ENCODE measurements at regions not wholly inside any gene's neighbourhood (a gene's known extent, or its start where the extent isn't known, plus 50 kb on each side); places are given as distances from the start of the nearest gene placed in this dataset.

DNA sequence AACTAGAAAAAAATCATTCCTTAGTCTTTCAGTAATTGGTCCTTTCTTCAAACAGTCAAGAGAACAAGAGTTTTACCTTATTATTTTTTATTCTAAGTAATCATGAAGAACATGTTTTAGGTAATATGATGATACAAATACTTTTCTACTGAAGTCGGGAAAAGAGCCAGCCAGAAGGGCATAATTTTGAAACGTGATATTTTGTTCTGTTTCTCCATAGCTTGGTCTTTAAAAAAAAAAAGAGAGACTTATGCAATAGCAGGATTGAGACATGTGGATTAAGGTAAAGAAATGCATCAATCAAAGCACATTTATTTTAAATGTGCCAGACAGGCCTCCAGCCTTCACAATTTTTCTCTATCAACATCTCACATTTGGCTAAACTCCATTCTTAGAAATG is 1016.8 kb downstream of the CNTNAP5 start:
- DNase-seq (ENCODE audit: low read depth, low spot score), result no peak
- no peak overlapping the region for H3K27ac ChIP-seq

DNA sequence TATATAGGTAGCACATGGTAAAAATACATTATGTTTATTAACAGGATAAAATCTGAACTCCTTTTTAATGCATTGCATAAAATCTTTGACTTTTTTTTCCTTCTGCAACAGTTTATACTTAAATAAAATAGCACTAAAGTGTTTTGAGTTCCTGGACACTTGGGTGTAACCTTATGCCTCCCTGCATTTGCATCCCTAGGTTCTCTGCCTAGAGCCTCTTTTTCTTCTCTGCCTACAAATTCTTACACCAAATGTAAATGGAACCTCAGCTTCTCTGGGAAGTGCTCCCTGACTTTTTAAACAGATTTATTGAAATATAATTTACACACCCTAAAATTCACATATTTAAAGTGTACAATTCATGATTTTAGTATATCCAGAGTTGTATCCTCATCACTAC is 1017.6 kb downstream of the CNTNAP5 start:
- no peak overlapping the region for H3K27ac ChIP-seq
- no peak for DNase-seq (ENCODE audit: low read depth, low spot score)

DNA sequence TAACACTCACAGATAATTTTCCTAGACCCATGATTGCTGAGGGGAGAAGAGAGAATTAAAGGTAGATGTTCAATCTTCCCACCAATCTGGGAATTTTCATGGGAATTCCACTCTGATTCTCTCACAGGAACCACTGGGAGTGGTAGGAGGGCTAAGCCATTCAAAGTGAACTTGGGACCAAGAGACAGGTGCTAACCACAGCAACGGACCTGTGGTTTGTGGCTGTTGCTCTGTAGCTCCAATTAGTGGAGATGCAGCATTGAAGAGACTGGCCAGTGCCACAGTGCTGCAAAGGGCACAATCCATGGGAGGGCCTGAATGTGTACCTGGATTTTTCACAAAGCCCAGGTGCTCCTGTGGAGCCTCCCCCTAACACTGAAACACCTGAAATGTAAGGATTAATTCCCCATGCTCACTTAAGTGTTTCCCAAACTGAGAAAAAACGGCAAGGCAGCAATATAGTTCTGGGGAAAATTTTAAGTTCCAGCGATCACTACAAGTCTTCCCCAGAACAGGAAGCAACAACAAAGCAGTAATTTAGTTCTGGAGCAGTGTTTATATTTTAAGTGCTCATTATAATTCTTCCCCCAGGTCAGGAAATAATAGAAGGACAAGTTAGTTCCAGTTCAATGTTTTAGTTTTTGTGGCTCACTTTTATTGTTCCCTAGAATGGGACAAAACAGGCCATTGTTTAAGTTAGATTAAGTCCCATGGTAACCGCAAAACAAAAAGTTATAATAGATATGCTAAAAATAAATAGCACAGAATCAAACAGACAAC is 1045.8 kb downstream of the CNTNAP5 start:
- DNase-seq (ENCODE audit: low read depth, low spot score), result no peak
- H3K27ac ChIP-seq, result no peak overlapping the region

DNA sequence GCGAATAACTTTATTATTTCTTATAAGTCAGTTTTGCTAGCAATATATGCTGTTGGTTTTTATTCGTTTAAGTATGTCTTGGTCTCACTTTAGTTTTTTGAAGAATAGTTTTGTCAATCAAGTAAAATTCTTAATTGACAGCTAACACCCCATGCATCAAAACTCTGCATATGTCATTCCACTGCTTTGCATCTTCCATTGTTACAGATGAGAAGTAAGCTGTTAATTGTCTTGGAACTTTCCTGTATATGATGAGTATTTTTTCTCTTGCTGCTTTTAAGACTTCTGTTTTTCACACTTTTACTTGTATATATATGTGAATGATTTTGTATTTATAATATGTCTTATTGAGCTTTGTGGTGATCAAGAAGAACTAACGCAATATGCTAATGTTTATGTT is 1048.4 kb downstream of the CNTNAP5 start:
- no peak overlapping the region for H3K27ac ChIP-seq
- DNase-seq (ENCODE audit: low read depth, low spot score), result no peak

DNA sequence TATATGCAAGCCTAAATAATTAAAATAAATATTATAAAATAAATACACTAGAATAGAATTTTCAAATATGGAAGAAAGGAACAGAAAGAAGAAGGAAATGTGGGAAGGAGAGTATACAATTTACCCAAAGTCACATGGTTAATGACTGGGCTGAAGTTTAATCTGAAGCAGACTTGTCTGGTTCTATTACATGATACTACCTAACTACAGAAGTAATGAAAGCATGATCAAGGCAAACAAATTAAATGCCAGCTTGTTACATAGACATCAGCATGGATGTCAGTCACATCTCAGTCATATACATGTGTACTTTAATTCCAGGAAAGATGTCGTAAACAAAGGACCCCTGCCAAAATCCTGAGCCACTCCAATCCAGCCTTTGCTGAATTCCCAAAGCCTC is 1060.8 kb downstream of the CNTNAP5 start:
- no peak for DNase-seq (ENCODE audit: low read depth, low spot score)

DNA sequence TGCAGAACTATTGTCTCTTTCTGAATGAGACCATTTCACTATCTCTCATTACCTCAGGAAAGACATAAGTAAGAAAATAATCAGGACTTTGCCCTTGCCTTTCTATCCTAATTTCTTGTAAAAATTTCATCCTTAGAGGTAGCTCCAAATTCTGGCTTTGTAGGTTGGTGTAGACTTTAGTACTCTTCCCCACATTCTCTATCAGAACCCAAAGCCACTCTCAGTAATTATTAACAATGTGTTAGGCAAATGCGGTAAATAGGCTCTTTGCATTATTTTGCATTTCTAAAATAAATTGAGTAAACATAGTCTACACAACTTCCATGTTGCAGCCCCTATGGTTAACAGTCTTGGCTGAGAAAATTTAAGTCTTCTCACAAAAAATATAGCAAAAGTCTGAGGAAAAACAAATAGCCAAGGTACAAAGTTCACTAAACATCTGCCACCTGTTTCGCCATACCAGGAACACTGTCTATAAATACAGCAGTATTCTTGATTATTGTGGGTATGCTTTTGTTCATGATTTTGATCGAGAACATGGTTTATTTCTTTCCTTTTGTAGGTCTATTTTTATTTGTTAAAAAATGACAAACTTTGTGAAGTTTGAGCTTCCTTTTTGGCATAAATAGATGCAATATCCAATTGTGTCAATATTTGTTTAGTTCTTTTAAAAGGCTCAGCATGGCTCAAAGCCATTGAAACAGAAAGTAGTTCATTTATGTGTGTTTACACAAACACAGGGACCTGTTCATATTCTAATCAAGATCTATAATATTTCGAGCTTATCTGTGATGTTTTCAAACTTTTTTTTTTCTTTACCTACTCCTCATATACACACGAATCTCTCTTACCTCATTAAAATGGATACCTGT is 1061.5 kb downstream of the CNTNAP5 start:
- no peak for DNase-seq (ENCODE audit: low read depth, low spot score)
- no peak overlapping the region for H3K27ac ChIP-seq

More for the DNA sequence above, 1060.8 kb downstream of the CNTNAP5 start:
- no peak overlapping the region for H3K27ac ChIP-seq

DNA sequence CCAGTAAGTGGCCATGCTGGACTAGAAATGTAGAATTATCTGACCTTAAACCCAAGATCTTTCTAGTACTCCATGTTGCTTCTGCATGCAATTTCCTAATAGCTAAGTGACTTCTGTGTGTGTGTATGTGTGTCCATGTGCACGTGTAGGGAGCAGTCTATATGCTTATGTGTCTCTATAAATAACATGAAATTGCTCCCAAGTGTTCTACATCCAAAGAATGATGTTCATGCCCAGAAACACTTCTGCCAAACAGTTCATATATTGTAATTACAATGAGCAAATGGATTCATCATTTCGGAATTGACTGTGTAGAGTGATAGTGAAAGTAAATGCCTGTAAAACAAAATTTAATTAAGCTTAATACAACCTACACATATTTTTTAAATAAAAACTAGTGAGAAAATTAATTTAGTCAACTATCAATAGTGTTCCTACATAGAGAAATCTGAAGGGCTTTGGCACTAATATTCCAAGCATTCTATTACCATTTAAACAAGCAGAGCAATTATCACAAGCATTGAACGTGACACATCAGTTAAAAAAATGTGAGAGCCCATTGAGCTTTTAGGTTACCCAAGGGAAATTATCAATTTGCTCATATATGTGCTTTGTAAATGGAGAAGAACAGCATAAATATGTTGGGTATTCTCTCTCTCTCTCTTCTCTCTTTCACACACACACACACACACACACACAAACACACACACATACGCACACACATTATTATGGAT is 1067.4 kb downstream of the CNTNAP5 start:
- no peak for DNase-seq (ENCODE audit: low read depth, low spot score)

DNA sequence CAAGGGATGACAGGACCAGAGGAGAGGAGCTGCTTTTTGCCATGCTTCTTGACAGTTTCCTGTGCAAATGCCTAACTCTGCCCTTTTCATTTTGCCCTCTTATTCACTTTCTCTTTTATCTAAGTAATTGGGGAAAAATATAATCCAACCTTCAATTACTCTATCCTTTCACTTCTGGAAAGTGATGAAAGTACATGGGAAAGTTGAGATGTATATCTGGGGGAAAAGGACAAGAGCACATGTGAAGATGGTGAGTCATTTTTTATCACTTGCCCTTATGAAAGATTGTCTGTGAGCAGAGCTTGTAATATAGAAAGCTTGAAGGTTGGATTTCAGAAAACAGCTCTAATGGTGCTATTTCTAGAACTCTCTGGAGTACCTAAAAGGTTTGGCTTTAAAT is 1070.7 kb downstream of the CNTNAP5 start:
- DNase-seq (ENCODE audit: low read depth, low spot score), result no peak

More for the DNA sequence above, 1067.4 kb downstream of the CNTNAP5 start:
- H3K27ac ChIP-seq, result no peak overlapping the region

DNA sequence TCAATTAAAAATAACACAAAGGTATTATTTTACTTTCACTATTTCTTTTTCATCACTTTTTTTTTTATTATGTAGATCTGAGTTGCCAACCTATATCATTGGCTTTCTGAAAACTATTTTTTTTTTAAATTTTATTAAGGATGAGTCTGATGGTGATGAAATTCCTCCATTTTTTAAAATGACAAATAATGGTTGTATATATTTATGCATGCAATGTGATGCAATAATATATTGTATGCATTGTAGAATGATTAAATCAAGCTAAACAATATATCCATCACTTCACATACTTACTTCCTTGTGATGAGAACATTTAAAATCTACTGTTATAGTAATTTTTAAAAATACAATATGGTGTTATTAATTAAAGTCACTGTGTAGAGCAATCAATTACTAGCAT is 1081.6 kb downstream of the CNTNAP5 start:
- no peak for DNase-seq (ENCODE audit: low read depth, low spot score)

More for the DNA sequence above, 1070.7 kb downstream of the CNTNAP5 start:
- no peak overlapping the region for H3K27ac ChIP-seq

DNA sequence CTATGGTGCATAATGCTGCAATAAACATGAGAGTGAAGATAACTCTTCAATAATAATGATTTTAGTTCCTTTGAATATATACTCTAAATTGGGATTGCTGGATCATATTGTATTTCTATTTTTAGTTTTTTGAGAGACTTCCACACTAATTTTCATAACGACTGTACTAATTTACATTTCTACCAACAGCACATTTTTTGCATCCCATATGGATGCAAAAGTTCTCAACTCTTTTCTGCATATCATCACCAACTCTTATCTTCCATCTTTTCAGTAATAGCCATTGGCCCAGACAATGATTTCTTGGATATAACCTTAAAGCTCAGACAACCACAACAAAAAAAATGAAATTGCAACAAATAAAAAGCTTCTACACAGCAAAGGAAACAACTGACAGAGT is 1082.4 kb downstream of the CNTNAP5 start:
- no peak for DNase-seq (ENCODE audit: low read depth, low spot score)
- no peak overlapping the region for H3K27ac ChIP-seq

More for the DNA sequence above, 1081.6 kb downstream of the CNTNAP5 start:
- no peak overlapping the region for H3K27ac ChIP-seq

DNA sequence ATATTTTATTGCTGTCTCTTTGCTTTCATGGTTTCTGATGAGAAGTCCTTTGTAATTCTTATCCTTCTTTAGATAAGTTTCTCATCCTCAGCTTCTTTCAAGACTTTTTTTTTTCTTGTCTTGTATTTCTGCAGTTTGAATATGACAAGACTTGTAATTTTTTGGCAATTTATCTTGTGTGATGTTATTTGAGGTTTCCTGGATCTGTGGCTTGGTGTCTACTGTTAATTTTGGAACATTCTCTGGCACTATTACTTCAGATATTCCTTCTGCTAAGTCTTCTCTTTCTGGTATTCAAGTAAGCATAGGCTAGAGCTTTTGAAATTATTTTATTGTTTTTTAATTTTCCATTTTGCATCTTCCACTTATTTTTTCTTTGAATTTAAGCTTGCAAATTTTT is 1083.2 kb downstream of the CNTNAP5 start:
- DNase-seq (ENCODE audit: low read depth, low spot score), result no peak
- no peak overlapping the region for H3K27ac ChIP-seq

DNA sequence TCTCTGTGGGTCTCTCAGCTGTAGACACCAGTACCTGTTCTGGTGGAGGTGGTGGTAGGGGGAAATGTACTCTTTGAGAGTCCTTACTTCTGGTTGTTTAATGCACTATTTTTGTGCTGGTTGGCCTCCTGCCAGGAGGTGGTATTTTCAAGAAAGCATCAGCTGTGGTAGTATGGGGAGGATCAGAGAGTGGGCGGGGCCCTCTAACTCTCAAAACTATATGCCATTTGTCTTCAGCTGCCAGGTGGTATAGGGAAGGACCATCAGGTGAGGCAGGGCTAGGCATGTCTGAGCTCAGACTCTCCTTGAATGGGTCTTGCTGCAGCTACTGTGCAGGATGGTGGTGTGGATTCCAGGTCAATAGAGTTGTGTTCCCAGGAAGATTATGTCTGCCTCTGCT is 1100.8 kb downstream of the CNTNAP5 start:
- no peak overlapping the region for H3K27ac ChIP-seq
- no peak for DNase-seq (ENCODE audit: low read depth, low spot score)

DNA sequence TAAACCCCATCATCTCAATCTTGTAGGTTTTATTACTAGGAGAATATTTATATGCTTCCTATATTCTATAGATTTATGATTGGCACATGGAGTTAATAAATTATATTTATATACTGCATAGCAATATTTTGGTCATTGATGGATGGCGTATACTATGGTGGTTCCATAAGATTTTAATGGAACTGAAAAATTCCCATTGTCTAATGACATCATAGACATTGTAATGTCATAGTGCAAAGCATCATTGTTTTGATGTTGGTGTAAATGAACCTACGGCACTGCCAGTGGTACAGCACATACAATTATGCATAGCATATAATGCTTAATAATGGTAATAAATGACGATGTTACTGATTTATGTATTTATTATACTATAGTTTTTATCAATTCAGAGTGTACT is 1135.9 kb downstream of the CNTNAP5 start:
- no peak for DNase-seq (ENCODE audit: low read depth, low spot score)
- no peak overlapping the region for H3K27ac ChIP-seq

DNA sequence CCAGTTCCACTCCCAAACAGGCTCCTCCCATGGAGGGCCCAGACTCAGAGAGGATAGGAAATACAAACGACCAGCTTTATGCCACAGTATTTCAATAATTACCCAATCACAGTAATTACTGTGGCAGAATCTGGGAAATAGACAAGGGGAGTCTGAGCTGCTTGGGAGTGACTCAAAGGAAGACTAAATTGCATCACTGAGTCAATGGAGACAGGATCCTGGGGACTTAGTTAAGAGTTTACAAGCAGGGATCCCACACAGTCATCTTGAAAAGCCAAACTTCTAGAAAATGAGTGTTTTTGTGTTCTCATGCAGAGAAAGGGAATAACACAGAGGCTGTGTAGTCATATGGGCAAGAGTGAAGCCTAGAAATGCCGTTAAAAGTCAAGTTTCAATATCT is 1142.1 kb downstream of the CNTNAP5 start:
- H3K27ac ChIP-seq, result peak overlapping the region; percentile 50
- no peak for DNase-seq (ENCODE audit: low read depth, low spot score)

DNA sequence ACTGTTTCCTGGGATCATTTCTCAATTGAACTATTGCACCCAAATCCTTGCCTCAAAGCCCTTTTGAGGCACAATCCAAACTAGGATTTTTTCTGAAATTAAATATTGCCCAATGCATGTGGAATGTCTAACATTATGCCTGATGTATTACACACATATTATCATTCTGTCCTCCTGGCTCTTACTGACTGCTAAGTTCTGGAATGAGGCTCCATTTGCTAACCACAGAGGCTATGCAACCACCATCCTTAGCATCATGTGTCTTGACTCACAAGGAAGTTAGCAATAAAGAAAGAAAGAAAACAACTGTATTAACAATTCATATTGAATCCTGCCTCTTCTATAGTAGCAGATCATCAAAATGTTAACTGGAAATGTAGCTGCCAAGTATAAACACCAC is 1142.7 kb downstream of the CNTNAP5 start:
- DNase-seq (ENCODE audit: low read depth, low spot score), result peak; percentile 6
- peak overlapping the region; percentile 50 for H3K27ac ChIP-seq

DNA sequence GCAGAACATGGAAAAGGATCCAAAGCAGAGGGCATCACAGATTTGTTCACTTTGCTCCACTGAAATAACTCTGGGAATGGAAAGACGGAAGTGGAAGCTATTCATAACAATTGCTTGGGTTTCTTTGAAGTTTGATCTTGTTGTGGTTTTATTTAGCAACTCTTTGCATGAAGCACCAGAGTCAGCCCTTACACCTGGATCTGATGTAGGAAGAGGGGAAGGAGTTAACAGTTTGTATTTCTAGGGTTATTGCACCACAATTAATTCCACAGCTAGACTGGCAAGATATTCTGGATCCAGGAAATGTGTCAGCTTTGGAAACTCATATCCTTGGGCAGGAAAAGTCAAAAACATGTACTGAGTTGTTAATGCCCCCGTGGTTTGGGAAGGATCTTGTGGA is 1143.4 kb downstream of the CNTNAP5 start:
- H3K27ac ChIP-seq, result peak overlapping the region; percentile 50
- DNase-seq (ENCODE audit: low read depth, low spot score), result no peak

DNA sequence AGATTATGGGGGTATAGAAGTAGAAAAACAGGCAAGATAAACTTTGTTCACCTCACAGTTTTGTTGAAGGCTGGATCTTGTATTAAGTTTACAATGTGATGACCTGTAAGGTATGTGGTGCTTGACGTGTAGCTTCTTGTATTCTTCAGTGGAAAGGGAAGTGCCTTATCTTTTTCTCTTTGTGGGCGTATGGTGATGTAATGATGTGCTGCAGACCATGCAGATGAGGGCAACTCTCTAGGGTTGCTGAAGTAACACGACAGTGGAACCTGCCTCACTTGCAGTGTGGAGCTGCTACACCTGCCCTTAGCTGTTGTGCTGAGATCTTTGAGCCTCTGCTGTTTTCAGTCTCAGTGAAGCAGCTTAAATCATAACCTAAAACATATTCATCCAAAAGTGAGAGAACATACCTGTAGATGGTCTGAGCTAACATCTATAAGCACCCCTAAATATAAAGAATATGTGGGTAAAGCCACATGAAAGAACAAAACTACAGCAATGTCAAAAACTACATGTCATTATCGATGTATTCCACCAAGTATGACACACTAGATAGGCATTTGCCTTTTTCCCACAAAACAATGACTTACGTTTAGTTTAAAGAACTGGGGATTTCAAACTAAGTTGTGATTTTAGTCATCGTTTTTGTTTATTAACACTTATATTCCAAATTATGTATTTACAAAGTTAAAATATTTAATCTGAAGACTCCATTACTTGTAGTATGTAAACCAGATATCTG is 1144.1 kb downstream of the CNTNAP5 start:
- H3K27ac ChIP-seq, result peak overlapping the region; percentile 50
- DNase-seq (ENCODE audit: low read depth, low spot score), result no peak

DNA sequence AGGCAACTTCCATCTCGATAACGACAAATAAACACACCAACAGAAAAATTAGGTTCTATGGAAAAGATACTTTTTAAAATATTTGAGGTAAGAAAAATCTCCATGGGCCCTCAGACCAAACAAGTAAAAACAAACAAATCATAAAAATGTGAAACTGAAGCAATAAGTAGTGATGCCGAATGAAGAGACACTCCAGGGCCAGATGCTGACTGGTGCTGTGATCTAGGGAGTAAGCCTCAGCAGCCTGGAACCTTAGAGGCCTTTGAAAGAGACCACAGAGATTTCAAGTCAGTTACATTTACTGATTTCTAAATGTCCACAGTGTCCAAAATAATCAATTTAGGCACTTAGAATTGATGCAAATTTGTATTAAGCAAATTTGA is 1144.7 kb downstream of the CNTNAP5 start:
- no peak for DNase-seq (ENCODE audit: low read depth, low spot score)
- no peak overlapping the region for H3K27ac ChIP-seq

DNA sequence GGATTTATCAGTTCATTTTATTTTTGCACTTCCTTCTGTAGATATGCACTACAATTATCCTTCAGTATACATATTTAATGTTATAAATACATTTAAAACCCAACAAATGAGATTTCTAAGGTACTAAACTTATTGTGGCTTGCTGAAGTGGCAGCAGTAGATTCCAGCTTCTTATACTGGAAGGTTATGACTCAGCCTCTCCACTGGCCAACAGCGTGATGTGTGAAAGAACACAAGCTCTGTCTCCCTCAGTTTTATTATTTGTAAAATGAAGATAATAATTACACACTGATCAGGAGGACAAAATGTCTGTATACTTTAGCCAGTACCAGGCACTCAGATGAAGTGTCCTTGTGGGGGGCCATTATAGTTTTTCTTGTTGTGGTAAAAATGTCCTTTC is 1147.1 kb downstream of the CNTNAP5 start:
- H3K27ac ChIP-seq, result no peak overlapping the region
- no peak for DNase-seq (ENCODE audit: low read depth, low spot score)

DNA sequence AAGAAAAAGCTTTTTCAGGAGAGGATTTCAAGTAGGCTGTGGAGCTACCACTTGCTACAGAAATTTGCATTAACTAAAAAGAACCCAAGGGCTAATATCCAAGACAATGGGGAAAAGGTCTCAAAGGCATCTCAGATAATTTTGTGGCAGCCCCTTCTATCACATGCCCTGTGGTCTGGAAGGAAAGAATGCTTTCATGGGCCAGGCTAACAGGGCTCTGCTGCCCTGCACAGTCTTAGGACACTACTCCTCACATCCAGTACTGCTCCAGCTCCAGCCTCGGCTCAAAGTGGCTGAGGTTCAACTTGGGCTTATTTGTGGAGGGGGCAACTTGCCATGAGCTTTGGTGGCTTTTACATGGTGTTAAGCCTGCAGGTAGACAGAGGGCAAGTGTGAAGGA is 1150.3 kb downstream of the CNTNAP5 start:
- no peak overlapping the region for H3K27ac ChIP-seq
- DNase-seq (ENCODE audit: low read depth, low spot score), result no peak
